Endothelial cell of umbilical vein (primary cell): ENCODE measurements at regions not wholly inside any gene's neighbourhood (a gene's known extent, or its start where the extent isn't known, plus 50 kb on each side); places are given as distances from the start of the nearest gene placed in this dataset.

Source experiments
- BruUV-seq: library from RNA; stranded (reverse); fragments of 400-500 nt; replicated peaks from 2 replicates; lab custom pipeline; 2021; lab: Mats Ljungman, UMichigan
- CTCF ChIA-PET: fragments of 300-600, 350-600 bp; sonication (Branson Sonifier 250); formaldehyde crosslinking; loops from one replicate; lab custom pipeline; 2021; ENCODE audit warnings: antibody characterized with exemption, inconsistent platforms; lab: Charles Lee
- POLR2A ChIA-PET: fragments of 300-600, 350-600 bp; sonication (Branson Sonifier 250); formaldehyde crosslinking; loops from one replicate; lab custom pipeline; 2021; ENCODE audit warnings: antibody characterized with exemption, inconsistent platforms; lab: Charles Lee
- DNase-seq: peaks from one replicate; pipeline ENCODE4 v3.0.0-alpha.2; 2011; ENCODE audit warnings: low read depth, low spot score
- FAIRE-seq: peaks from 2 replicates; lab custom pipeline; 2011; peaks lifted over from hg19 to GRCh38; lab: Jason Lieb, UNC
- H2AFZ ChIP-seq: 2 replicates; pipeline ENCODE4 v1.6.0; 2012; ENCODE audit warnings: low read depth, low read length, control low read depth, inconsistent platforms
- H3K27ac ChIP-seq: 2 replicates; pipeline ENCODE4 v1.5.1; 2011; ENCODE audit warnings: low read depth, mild to moderate bottlenecking, control low read depth, low read length, moderate library complexity; ENCODE audit not compliant: insufficient read depth
- H3K27me3 ChIP-seq, 2 experiments: 2 replicates each; pipeline versions ENCODE4 v1.6.0 to v1.6.1; 2011; ENCODE audit warnings: low read length in 2 of 2, mixed read lengths in 1 of 2; ENCODE audit not compliant: control insufficient read depth in 2 of 2, insufficient read depth in 2 of 2
- H3K36me3 ChIP-seq, 2 experiments: 2 replicates in 1 of 2; 3 replicates in 1 of 2; pipeline ENCODE4 v1.5.1; 2011; ENCODE audit warnings: low read length in 2 of 2, mild to moderate bottlenecking in 1 of 2, moderate library complexity in 1 of 2; ENCODE audit not compliant: control insufficient read depth in 2 of 2, insufficient read depth in 2 of 2; ENCODE audit errors: extremely low read depth in 1 of 2
- H3K4me1 ChIP-seq: 3 replicates; pipeline ENCODE4 v1.5.1; 2011; ENCODE audit warnings: mild to moderate bottlenecking, low read length; ENCODE audit not compliant: control insufficient read depth, insufficient read depth; ENCODE audit errors: extremely low read depth
- H3K4me2 ChIP-seq: 2 replicates; pipeline ENCODE4 v1.6.1; 2011; ENCODE audit warnings: low read length, control low read depth, mixed read lengths; ENCODE audit not compliant: insufficient read depth
- H3K4me3 ChIP-seq, 3 experiments: fragments of 200-600 bp in 1 of 3; sonication (generic), shearing (Covaris generic) in 1 of 3; replicated peaks in 1 of 3; 2 replicates each; pipeline ENCODE4 v1.5.1; 2011 to 2016; ENCODE audit warnings: control low read depth in 3 of 3, low read length in 3 of 3, mild to moderate bottlenecking in 2 of 3, inconsistent platforms in 1 of 3, low read depth in 1 of 3, moderate library complexity in 1 of 3; ENCODE audit not compliant: insufficient read depth in 1 of 3
- H3K79me2 ChIP-seq: 2 replicates; pipeline ENCODE4 v1.6.0; 2012; ENCODE audit warnings: low read length, inconsistent platforms; ENCODE audit not compliant: control insufficient read depth, insufficient read depth
- H3K9ac ChIP-seq: replicated peaks from 2 replicates; pipeline ENCODE3; 2011; ENCODE audit warnings: low read length, control low read depth; ENCODE audit not compliant: insufficient read depth; ENCODE audit errors: extremely low read depth
- H3K9me1 ChIP-seq: replicated peaks from 3 replicates; pipeline ENCODE4 v1.6.0; 2011; ENCODE audit warnings: mild to moderate bottlenecking, low read length; ENCODE audit not compliant: control insufficient read depth, insufficient read depth; ENCODE audit errors: extremely low read depth
- H3K9me3 ChIP-seq: replicated peaks from 2 replicates; pipeline ENCODE4 v1.5.1; 2012; ENCODE audit warnings: low read length, inconsistent platforms; ENCODE audit not compliant: control insufficient read depth, insufficient read depth
- H4K20me1 ChIP-seq: replicated peaks from 2 replicates; pipeline ENCODE3; 2011; ENCODE audit warnings: mild to moderate bottlenecking, low read length; ENCODE audit not compliant: control insufficient read depth, insufficient read depth; ENCODE audit errors: extremely low read depth
- EZH2 ChIP-seq: IDR thresholded peaks from 2 replicates; pipeline ENCODE4 v1.6.1; 2012; ENCODE audit warnings: borderline replicate concordance, low read depth, mild to moderate bottlenecking, moderate library complexity, low read length, inconsistent platforms; ENCODE audit not compliant: severe bottlenecking
- FOS ChIP-seq: IDR thresholded peaks from 2 replicates; pipeline ENCODE4 v1.6.1; 2011; ENCODE audit warnings: mild to moderate bottlenecking, low read length, moderate library complexity, borderline replicate concordance; ENCODE audit not compliant: insufficient read depth
- GATA2 ChIP-seq: IDR thresholded peaks from 2 replicates; pipeline ENCODE4 v1.7.0; 2011; ENCODE audit warnings: low read depth, mild to moderate bottlenecking, moderate library complexity, mixed read lengths, low read length; ENCODE audit not compliant: insufficient read length, insufficient read depth
- JUN ChIP-seq: IDR thresholded peaks from 2 replicates; pipeline ENCODE4 v1.6.1; 2011; ENCODE audit warnings: borderline replicate concordance, low read depth; ENCODE audit not compliant: insufficient read length, insufficient read depth
- MYC ChIP-seq: IDR thresholded peaks from one replicate; pipeline ENCODE4 v1.6.1; 2011; ENCODE audit warnings: mild to moderate bottlenecking, low read depth, low read length
- POLR2A ChIP-seq: IDR thresholded peaks from 2 replicates; pipeline ENCODE4 v1.6.1; 2012; ENCODE audit warnings: low read depth, mild to moderate bottlenecking, control low read depth, low read length
- POLR2AphosphoS5 ChIP-seq: IDR thresholded peaks from 2 replicates; pipeline ENCODE4 v1.6.1; 2012; ENCODE audit warnings: low read depth, mild to moderate bottlenecking, control low read depth, low read length, moderate library complexity; ENCODE audit not compliant: insufficient read depth
- dilution Hi-C: fragments of 300-500 bp; cut with MboI; formaldehyde crosslinking; loops from one replicate; pipeline ENCODE4 v1.15.0; 2019; ENCODE audit warnings: low sequenced_read_pairs; ENCODE audit not compliant: extremely low pct_ligation_motif_present
- intact Hi-C: fragments of 100-400 bp; cut with micrococcal nuclease; formaldehyde crosslinking; loops from one replicate; pipeline ENCODE4 v1.10.0; 2022
- TF ChIP-seq, protein P1 (sequence below): IDR thresholded peaks from 2 replicates; pipeline ENCODE4 v1.6.1; 2011; ENCODE audit not compliant: insufficient read depth, insufficient read length
- TF ChIP-seq, protein P2 (sequence below), 2 donors: IDR thresholded peaks; 1 replicate in 1 of 2; 2 replicates in 1 of 2; pipeline ENCODE4 v1.5.1; 2011; ENCODE audit warnings: low read length in 2 of 2, mild to moderate bottlenecking in 2 of 2, moderate library complexity in 2 of 2, control low read depth in 1 of 2, inconsistent platforms in 1 of 2, low read depth in 1 of 2; ENCODE audit not compliant: insufficient read depth in 1 of 2; ENCODE audit errors: extremely low read depth in 1 of 2

DNA sequence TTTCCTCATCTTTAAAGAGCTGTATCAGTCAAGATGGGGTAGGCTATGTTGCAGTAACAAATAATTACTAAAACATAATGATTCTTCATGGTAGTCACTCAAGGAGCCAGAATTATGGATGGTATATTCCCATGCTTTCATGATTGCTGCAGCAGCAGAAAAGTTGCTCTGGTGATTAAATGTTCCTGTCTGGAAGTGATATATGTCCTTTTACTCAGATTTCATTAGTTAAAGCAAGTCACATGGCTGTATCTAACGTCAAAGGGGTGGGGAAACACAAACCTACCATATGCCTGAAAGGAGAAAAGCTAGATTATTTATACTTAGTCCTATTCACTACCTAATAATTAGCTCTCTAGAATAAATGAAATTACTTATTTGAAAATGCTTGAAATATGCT, 594.7 kb downstream of the SOX5 start:
- no TSS peak for BruUV-seq
- no peaks in the 10 kb centered on the region for H3K79me2 ChIP-seq
- ChIA-PET CTCF (interaction anchor here (0.9 kb wide), 1 partner anchor 31 kb away, joined by 3 read pairs; no protein-coding TSS in a partner anchor), POLR2A (no interaction called here)
- dilution Hi-C loops (no loop called here), intact Hi-C loops (no loop called here)
- no peaks in the 10 kb centered on the region for H3K4me1 ChIP-seq
- no peak for DNase-seq
- H3K9me3 ChIP-seq = no peaks in the 10 kb centered on the region
- H3K9ac ChIP-seq = no peak overlapping the region
- H4K20me1 ChIP-seq = no peaks in the 10 kb centered on the region
- no peak for FAIRE-seq
- H3K9me1 ChIP-seq = no peaks in the 10 kb centered on the region
- TF ChIP-seq POLR2A (no peak), GATA2 (no peak), MYC (no peak), EZH2 (no peak), JUN (no peak), POLR2AphosphoS5 (no peak), FOS (no peak)
- TF ChIP-seq, protein P1, sequence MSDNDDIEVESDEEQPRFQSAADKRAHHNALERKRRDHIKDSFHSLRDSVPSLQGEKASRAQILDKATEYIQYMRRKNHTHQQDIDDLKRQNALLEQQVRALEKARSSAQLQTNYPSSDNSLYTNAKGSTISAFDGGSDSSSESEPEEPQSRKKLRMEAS = no peak
- TF ChIP-seq, protein P2, sequence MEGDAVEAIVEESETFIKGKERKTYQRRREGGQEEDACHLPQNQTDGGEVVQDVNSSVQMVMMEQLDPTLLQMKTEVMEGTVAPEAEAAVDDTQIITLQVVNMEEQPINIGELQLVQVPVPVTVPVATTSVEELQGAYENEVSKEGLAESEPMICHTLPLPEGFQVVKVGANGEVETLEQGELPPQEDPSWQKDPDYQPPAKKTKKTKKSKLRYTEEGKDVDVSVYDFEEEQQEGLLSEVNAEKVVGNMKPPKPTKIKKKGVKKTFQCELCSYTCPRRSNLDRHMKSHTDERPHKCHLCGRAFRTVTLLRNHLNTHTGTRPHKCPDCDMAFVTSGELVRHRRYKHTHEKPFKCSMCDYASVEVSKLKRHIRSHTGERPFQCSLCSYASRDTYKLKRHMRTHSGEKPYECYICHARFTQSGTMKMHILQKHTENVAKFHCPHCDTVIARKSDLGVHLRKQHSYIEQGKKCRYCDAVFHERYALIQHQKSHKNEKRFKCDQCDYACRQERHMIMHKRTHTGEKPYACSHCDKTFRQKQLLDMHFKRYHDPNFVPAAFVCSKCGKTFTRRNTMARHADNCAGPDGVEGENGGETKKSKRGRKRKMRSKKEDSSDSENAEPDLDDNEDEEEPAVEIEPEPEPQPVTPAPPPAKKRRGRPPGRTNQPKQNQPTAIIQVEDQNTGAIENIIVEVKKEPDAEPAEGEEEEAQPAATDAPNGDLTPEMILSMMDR (IDR thresholded peaks at IDR 0.05; ENCODE audit: extremely low read depth in 1 of 2, insufficient read depth in 1 of 2, low read depth in 1 of 2, low read length in 2 of 2) = no peak
- H3K36me3 ChIP-seq = no peaks in the 10 kb centered on the region
- no peak overlapping the region for H2AFZ ChIP-seq
- peaks cover 0 to 2% of the 10 kb centered on the region in 2 experiments for H3K27me3 ChIP-seq
- H3K4me2 ChIP-seq = no peak overlapping the region
- H3K4me3 ChIP-seq = no peak overlapping the region
- no peak overlapping the region for H3K27ac ChIP-seq
